WTC11 (cell line): ENCODE measurements at regions not wholly inside any gene's neighbourhood (a gene's known extent, or its start where the extent isn't known, plus 50 kb on each side); places are given as distances from the start of the nearest gene placed in this dataset.

Experiments used
- ATAC-seq: fragments of 200-7000 bp; cut with Tn5 transposase; 2 replicates; pipeline ENCODE4 v1.10.0; 2021; ENCODE audit warnings: mild to moderate bottlenecking, moderate library complexity
- CTCF ChIA-PET: fragments of 300-600 bp; sonication (Branson Sonifier 250); formaldehyde crosslinking; loops from one replicate; lab custom pipeline; 2021; ENCODE audit warnings: antibody characterized with exemption; lab: Charles Lee
- POLR2A ChIA-PET: fragments of 350-600 bp; sonication (Branson Sonifier 250); formaldehyde crosslinking; loops from one replicate; lab custom pipeline; 2021; ENCODE audit warnings: antibody characterized with exemption; lab: Charles Lee
- DNase-seq: peaks from one replicate; pipeline ENCODE4 v3.0.0; 2021; ENCODE audit warnings: low spot score
- H3K27ac Mint-ChIP-seq: 2 replicates; pipeline ENCODE4 v1.8.0; 2021; ENCODE audit warnings: mixed read lengths
- H3K27me3 Mint-ChIP-seq: 2 replicates; pipeline ENCODE4 v1.8.0; 2021; ENCODE audit warnings: low read depth, mild to moderate bottlenecking, moderate library complexity, mixed read lengths
- H3K36me3 Mint-ChIP-seq: 2 replicates; pipeline ENCODE4 v1.8.0; 2021; ENCODE audit warnings: mixed read lengths
- H3K4me1 Mint-ChIP-seq: 2 replicates; pipeline ENCODE4 v1.8.0; 2022; ENCODE audit warnings: mixed read lengths
- H3K4me3 Mint-ChIP-seq: 2 replicates; pipeline ENCODE4 v1.8.0; 2021; ENCODE audit warnings: mild to moderate bottlenecking, moderate library complexity, mixed read lengths
- H3K9me3 Mint-ChIP-seq: 2 replicates; pipeline ENCODE4 v1.8.0; 2021; ENCODE audit warnings: mixed read lengths
- AR ChIP-seq: fragments of 250-450 bp; sonication (Bioruptor Pico); IDR thresholded peaks from 2 replicates; pipeline ENCODE4 v1.9.0; 2021; ENCODE audit warnings: mild to moderate bottlenecking
- ATF2 ChIP-seq: sonication (generic); formaldehyde crosslinking; IDR thresholded peaks from 2 replicates; pipeline ENCODE4 v1.8.1; 2022; ENCODE audit warnings: low read depth, missing genetic modification reagents, borderline replicate concordance
- ATF3 ChIP-seq: sonication (generic); formaldehyde crosslinking; conservative IDR thresholded peaks from 2 replicates; pipeline ENCODE4 v1.8.1; 2022; ENCODE audit warnings: mild to moderate bottlenecking, missing genetic modification reagents
- CREM ChIP-seq: sonication (generic); formaldehyde crosslinking; IDR thresholded peaks from 2 replicates; pipeline ENCODE4 v1.8.1; 2022; ENCODE audit warnings: mild to moderate bottlenecking, missing genetic modification reagents, moderate library complexity
- E2F5 ChIP-seq: sonication (generic); formaldehyde crosslinking; IDR thresholded peaks from 2 replicates; pipeline ENCODE4 v1.8.1; 2022; ENCODE audit warnings: mild to moderate bottlenecking, moderate library complexity, missing genetic modification reagents
- ESRRA ChIP-seq: sonication (generic); formaldehyde crosslinking; IDR thresholded peaks from 2 replicates; pipeline ENCODE4 v1.8.1; 2022; ENCODE audit warnings: mild to moderate bottlenecking, missing genetic modification reagents, borderline replicate concordance
- FOXK1 ChIP-seq: sonication (generic); formaldehyde crosslinking; IDR thresholded peaks from 2 replicates; pipeline ENCODE4 v1.8.0; 2022; ENCODE audit warnings: mild to moderate bottlenecking, moderate library complexity, missing genetic modification reagents
- FOXP1 ChIP-seq: sonication (generic); formaldehyde crosslinking; IDR thresholded peaks from 2 replicates; pipeline ENCODE4 v1.8.0; 2022; ENCODE audit warnings: missing genetic modification reagents, mild to moderate bottlenecking, moderate library complexity, borderline replicate concordance
- HMGA2 ChIP-seq: fragments of 250-450 bp; sonication (Bioruptor Pico); IDR thresholded peaks from 2 replicates; pipeline ENCODE4 v1.4.0; 2021; ENCODE audit warnings: mild to moderate bottlenecking, moderate library complexity
- MLX ChIP-seq: sonication (generic); formaldehyde crosslinking; IDR thresholded peaks from 2 replicates; pipeline ENCODE4 v1.8.1; 2023; ENCODE audit warnings: mild to moderate bottlenecking, missing genetic modification reagents, moderate library complexity
- MXD4 ChIP-seq: fragments of 250-450 bp; sonication (Bioruptor Pico); IDR thresholded peaks from 2 replicates; pipeline ENCODE4 v1.8.0; 2021; ENCODE audit warnings: mild to moderate bottlenecking, moderate library complexity, borderline replicate concordance
- NFATC4 ChIP-seq: fragments of 250-450 bp; sonication (Bioruptor Pico); IDR thresholded peaks from 2 replicates; pipeline ENCODE4 v1.9.0; 2021; ENCODE audit warnings: mild to moderate bottlenecking
- NR1H2 ChIP-seq: sonication (generic); formaldehyde crosslinking; IDR thresholded peaks from 2 replicates; pipeline ENCODE4 v1.9.0; 2021; ENCODE audit warnings: mild to moderate bottlenecking, moderate library complexity, missing genetic modification reagents
- NR2C2 ChIP-seq: sonication (generic); formaldehyde crosslinking; IDR thresholded peaks from 2 replicates; pipeline ENCODE4 v1.8.0; 2022; ENCODE audit warnings: mild to moderate bottlenecking, missing genetic modification reagents
- NR3C1 ChIP-seq: sonication (generic); formaldehyde crosslinking; conservative IDR thresholded peaks from 2 replicates; pipeline ENCODE4 v1.8.1; 2023; ENCODE audit warnings: low read depth, mild to moderate bottlenecking, missing genetic modification reagents
- PREB ChIP-seq: sonication (generic); formaldehyde crosslinking; IDR thresholded peaks from 2 replicates; pipeline ENCODE4 v1.8.1; 2022; ENCODE audit warnings: mild to moderate bottlenecking, missing genetic modification reagents, moderate library complexity, borderline replicate concordance
- SMAD4 ChIP-seq: sonication (generic); formaldehyde crosslinking; IDR thresholded peaks from 2 replicates; pipeline ENCODE4 v1.8.0; 2022; ENCODE audit warnings: mild to moderate bottlenecking, missing genetic modification reagents
- ZMAT4 ChIP-seq: fragments of 250-450 bp; sonication (Bioruptor Pico); IDR thresholded peaks from 2 replicates; pipeline ENCODE4 v1.9.0; 2021; ENCODE audit warnings: mild to moderate bottlenecking
- ZNF219 ChIP-seq: sonication (generic); formaldehyde crosslinking; IDR thresholded peaks from 2 replicates; pipeline ENCODE4 v1.8.0; 2023; ENCODE audit warnings: missing genetic modification reagents, mild to moderate bottlenecking, borderline replicate concordance
- ZNF317 ChIP-seq: sonication (generic); formaldehyde crosslinking; IDR thresholded peaks from 2 replicates; pipeline ENCODE4 v1.8.1; 2023; ENCODE audit warnings: low read depth, mild to moderate bottlenecking, moderate library complexity, missing genetic modification reagents, borderline replicate concordance

GRCh38 chr2:208990716-208991115, 433.1 kb upstream of the MAP2 start (continued):
- TF ChIP-seq ZNF317 (CRISPR knock-in tag), result no peak
- TF ChIP-seq ESRRA (CRISPR knock-in tag), result no peak
- no peak for TF ChIP-seq NR2C2 (CRISPR knock-in tag)

- TF ChIP-seq NFATC4 (CRISPR knock-in tag) (no peak), NR3C1 (no peak), ZNF219 (CRISPR knock-in tag) (no peak), FOXP1 (no peak), PREB (CRISPR knock-in tag) (no peak), AR (CRISPR knock-in tag) (no peak), CREM (CRISPR knock-in tag) (no peak), ZMAT4 (no peak), MXD4 (no peak)
- CTCF ChIA-PET, result no interaction called here
- Mint-ChIP-seq H3K27me3 (no peaks in the 10 kb centered on the region; the same call in 1 of the 2 replicates), H3K9me3 (peaks cover 37% of the 10 kb centered on the region), H3K4me1 (no peaks in the 10 kb centered on the region), H3K4me3 (no peak overlapping the region), H3K27ac (no peak overlapping the region), H3K36me3 (peaks cover 18% of the 10 kb centered on the region)
- no peak for ATAC-seq
- POLR2A ChIA-PET, result no interaction called here
- no peak for DNase-seq
These were observed 423.9 kb upstream of the MAP2 start for GRCh38 chr2:208999911-209000310.

GRCh38 chr2:209002054-209002453, 421.8 kb upstream of the MAP2 start:
- H3K27ac Mint-ChIP-seq, result no peak overlapping the region
- TF ChIP-seq MLX (no peak), FOXK1 (CRISPR knock-in tag) (no peak), HMGA2 (no peak), SMAD4 (CRISPR knock-in tag) (no peak), E2F5 (CRISPR knock-in tag) (no peak), ATF3 (no peak), NR1H2 (CRISPR knock-in tag) (no peak), ATF2 (no peak)
- peaks cover 55% of the 10 kb centered on the region for H3K9me3 Mint-ChIP-seq
- DNase-seq (no peak), ATAC-seq (no peak)
- peaks cover 8% of the 10 kb centered on the region for H3K27me3 Mint-ChIP-seq
- POLR2A ChIA-PET, result no interaction called here
- no peak overlapping the region for H3K4me3 Mint-ChIP-seq
- H3K4me1 Mint-ChIP-seq, result no peaks in the 10 kb centered on the region
- CTCF ChIA-PET, result no interaction called here
- peaks cover 35% of the 10 kb centered on the region for H3K36me3 Mint-ChIP-seq
